ENCODE measurements at regions not wholly inside any gene's neighbourhood (a gene's known extent, or its start where the extent isn't known, plus 50 kb on each side); places are given as distances from the start of the nearest gene placed in this dataset.
"Not testable (repeated sequence)": the region's sequence is repeated elsewhere in the genome, so short reads cannot be mapped to it uniquely, and the experiment has no call there.

DNA sequence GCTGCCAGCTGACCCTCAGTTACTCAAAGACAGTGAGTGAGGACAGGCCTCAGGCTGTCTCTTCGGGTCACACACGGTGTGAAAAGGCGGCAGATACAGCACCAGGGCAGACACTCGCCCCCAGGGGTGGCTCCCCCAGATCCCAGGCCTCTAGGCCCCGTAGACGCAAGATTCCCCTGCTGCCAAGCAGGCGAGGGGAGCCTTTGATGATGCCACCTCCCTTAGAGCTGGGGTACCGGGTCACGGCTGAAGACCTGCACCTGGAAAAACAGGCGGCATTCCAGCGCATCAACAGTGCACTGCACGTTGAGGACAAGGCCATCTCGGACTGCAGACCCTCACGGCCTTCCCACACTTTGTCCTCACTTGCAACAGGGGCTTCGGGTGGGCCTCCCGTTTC is 147.5 kb upstream of the C1QTNF3 start:
- CTCF ChIA-PET; H3K4me3 ChIP-seq (ENCODE audit: low read depth, low read length); H3K27me3 ChIP-seq (ENCODE audit: control insufficient read depth, insufficient read depth, low read length); DNase-seq (ENCODE audit: low read depth); POLR2A ChIA-PET; H3K36me3 ChIP-seq (ENCODE audit: control insufficient read depth, insufficient read depth, low read length): not testable (repeated sequence)

GRCh38 chr5:34191279-34191744 is 148.3 kb upstream of the C1QTNF3 start:
- POLR2A ChIA-PET; H3K36me3 ChIP-seq (ENCODE audit: control insufficient read depth, insufficient read depth, low read length); DNase-seq (ENCODE audit: low read depth); H3K4me3 ChIP-seq (ENCODE audit: low read depth, low read length); H3K27me3 ChIP-seq (ENCODE audit: control insufficient read depth, insufficient read depth, low read length); CTCF ChIA-PET: not testable (repeated sequence)

DNA sequence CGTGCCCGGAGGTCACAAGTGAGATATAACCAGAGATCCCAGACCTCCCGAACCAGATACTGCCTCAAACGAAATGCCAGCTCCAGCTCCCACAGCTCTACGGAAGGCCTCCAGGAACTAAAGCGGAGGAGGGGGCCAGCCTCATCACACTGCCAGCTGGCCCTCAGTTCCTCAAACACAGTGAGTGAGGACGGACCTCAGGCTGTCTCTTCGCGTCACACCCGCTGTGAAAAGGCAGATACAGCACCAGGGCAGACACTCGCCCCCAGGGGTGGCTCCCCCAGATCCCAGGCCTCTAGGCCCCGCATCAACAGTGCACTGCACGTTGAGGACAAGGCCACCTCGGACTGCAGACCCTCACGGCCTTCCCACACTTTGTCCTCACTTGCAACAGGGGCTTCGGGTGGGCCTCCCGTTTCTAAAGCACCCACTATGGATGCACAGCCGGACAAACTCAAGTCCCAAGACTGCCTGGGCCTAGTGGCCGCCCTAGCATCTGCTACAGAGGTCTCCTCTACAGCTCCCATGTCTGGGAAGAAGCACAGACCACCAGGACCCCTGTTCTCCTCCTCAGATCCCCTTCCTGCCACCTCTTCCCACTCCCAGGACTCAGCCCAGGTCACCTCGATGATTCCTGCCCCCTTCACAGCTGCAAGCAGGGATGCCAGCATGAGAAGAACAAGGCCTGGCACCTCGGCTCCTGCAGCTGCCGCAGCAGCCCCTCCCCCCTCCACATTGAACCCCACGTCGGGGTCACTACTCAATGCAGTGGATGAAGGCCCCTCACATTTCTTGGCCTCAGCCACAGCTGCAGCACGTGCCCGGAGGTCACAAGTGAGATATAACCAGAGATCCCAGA is 149.3 kb upstream of the C1QTNF3 start:
- H3K4me3 ChIP-seq (ENCODE audit: low read depth, low read length); CTCF ChIA-PET; POLR2A ChIA-PET: not testable (repeated sequence)

DNA sequence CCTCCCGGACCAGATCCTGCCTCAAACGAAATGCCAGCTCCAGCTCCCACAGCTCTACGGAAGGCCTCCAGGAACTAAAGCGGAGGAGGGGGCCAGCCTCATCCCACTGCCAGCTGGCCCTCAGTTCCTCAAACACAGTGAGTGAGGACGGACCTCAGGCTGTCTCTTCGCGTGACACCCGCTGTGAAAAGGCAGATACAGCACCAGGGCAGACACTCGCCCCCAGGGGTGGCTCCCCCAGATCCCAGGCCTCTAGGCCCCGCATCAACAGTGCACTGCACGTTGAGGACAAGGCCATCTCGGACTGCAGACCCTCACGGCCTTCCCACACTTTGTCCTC is 149.9 kb upstream of the C1QTNF3 start:
- H3K27me3 ChIP-seq (ENCODE audit: control insufficient read depth, insufficient read depth, low read length); H3K4me3 ChIP-seq (ENCODE audit: low read depth, low read length); DNase-seq (ENCODE audit: low read depth); H3K36me3 ChIP-seq (ENCODE audit: control insufficient read depth, insufficient read depth, low read length); POLR2A ChIA-PET; CTCF ChIA-PET: not testable (repeated sequence)

More for the DNA sequence above, 149.3 kb upstream of the C1QTNF3 start:
- not testable (repeated sequence) for DNase-seq (ENCODE audit: low read depth); H3K36me3 ChIP-seq (ENCODE audit: control insufficient read depth, insufficient read depth, low read length); H3K27me3 ChIP-seq (ENCODE audit: control insufficient read depth, insufficient read depth, low read length)

DNA sequence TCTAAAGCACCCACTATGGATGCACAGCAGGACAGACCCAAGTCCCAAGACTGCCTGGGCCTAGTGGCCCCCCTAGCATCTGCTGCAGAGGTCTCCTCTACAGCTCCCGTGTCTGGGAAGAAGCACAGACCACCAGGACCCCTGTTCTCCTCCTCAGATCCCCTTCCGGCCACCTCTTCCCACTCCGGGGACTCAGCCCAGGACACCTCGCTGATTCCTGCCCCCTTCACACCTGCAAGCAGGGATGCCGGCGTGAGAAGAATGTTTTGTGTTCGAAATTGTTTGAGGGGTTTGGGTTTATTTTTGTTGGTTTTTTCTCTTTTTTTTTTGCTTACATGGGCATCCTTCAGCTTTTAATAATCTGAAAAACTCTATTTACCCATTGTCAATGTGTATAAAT is 150.3 kb upstream of the C1QTNF3 start:
- POLR2A ChIA-PET = not testable (repeated sequence)

GRCh38 chr5:34193804-34194203 is 150.8 kb upstream of the C1QTNF3 start:
- CTCF ChIA-PET; POLR2A ChIA-PET; H3K4me3 ChIP-seq (ENCODE audit: low read depth, low read length); H3K27me3 ChIP-seq (ENCODE audit: control insufficient read depth, insufficient read depth, low read length); H3K36me3 ChIP-seq (ENCODE audit: control insufficient read depth, insufficient read depth, low read length): not testable (repeated sequence)
- DNase-seq (ENCODE audit: low read depth) = peak; percentile 9

More for the DNA sequence above, 150.3 kb upstream of the C1QTNF3 start:
- H3K4me3 ChIP-seq (ENCODE audit: low read depth, low read length); H3K27me3 ChIP-seq (ENCODE audit: control insufficient read depth, insufficient read depth, low read length); H3K36me3 ChIP-seq (ENCODE audit: control insufficient read depth, insufficient read depth, low read length); DNase-seq (ENCODE audit: low read depth); CTCF ChIA-PET: not testable (repeated sequence)

- H3K36me3 ChIP-seq (ENCODE audit: control insufficient read depth, insufficient read depth, low read length); CTCF ChIA-PET; H3K4me3 ChIP-seq (ENCODE audit: low read depth, low read length); POLR2A ChIA-PET; H3K27me3 ChIP-seq (ENCODE audit: control insufficient read depth, insufficient read depth, low read length); DNase-seq (ENCODE audit: low read depth): not testable (repeated sequence)
These were observed 153.1 kb upstream of the C1QTNF3 start for GRCh38 chr5:34196091-34196490.

GRCh38 chr5:34205347-34205746 is 162.3 kb upstream of the C1QTNF3 start:
- DNase-seq (ENCODE audit: low read depth); H3K36me3 ChIP-seq (ENCODE audit: control insufficient read depth, insufficient read depth, low read length); H3K4me3 ChIP-seq (ENCODE audit: low read depth, low read length); H3K27me3 ChIP-seq (ENCODE audit: control insufficient read depth, insufficient read depth, low read length); CTCF ChIA-PET; POLR2A ChIA-PET: not testable (repeated sequence)

DNA sequence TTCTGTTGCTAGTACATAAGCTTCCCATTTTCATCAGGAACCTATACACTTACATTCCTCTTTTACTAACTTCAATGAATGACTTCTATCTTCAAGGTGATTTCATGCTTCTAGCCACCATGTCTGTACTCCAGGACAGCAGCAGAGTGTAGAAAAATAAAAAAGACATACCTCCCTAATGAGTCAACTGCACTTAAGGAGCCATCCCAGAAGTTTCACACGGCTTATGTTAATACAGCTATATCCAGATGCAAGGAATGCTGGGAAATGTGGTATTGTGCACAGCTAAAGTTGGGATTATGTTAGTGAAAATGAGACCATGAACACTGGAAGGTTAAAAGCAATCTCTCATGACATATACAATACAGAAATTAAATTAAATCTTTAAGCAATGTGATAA is 174.4 kb upstream of the C1QTNF3 start:
- H3K4me3 ChIP-seq (ENCODE audit: low read depth, low read length); POLR2A ChIA-PET; H3K27me3 ChIP-seq (ENCODE audit: control insufficient read depth, insufficient read depth, low read length); H3K36me3 ChIP-seq (ENCODE audit: control insufficient read depth, insufficient read depth, low read length); CTCF ChIA-PET: not testable (repeated sequence)
- peak; percentile 9 for DNase-seq (ENCODE audit: low read depth)

GRCh38 chr5:34221329-34222073 is 178.5 kb upstream of the C1QTNF3 start:
- POLR2A ChIA-PET; CTCF ChIA-PET; H3K4me3 ChIP-seq (ENCODE audit: low read depth, low read length); H3K36me3 ChIP-seq (ENCODE audit: control insufficient read depth, insufficient read depth, low read length); DNase-seq (ENCODE audit: low read depth); H3K27me3 ChIP-seq (ENCODE audit: control insufficient read depth, insufficient read depth, low read length): not testable (repeated sequence)

GRCh38 chr5:34223158-34223557 is 180.1 kb upstream of the C1QTNF3 start:
- H3K36me3 ChIP-seq (ENCODE audit: control insufficient read depth, insufficient read depth, low read length); DNase-seq (ENCODE audit: low read depth); CTCF ChIA-PET; POLR2A ChIA-PET; H3K4me3 ChIP-seq (ENCODE audit: low read depth, low read length); H3K27me3 ChIP-seq (ENCODE audit: control insufficient read depth, insufficient read depth, low read length): not testable (repeated sequence)

- CTCF ChIA-PET; H3K36me3 ChIP-seq (ENCODE audit: control insufficient read depth, insufficient read depth, low read length); POLR2A ChIA-PET; H3K4me3 ChIP-seq (ENCODE audit: low read depth, low read length); DNase-seq (ENCODE audit: low read depth); H3K27me3 ChIP-seq (ENCODE audit: control insufficient read depth, insufficient read depth, low read length): not testable (repeated sequence)
These were observed 187.4 kb upstream of the C1QTNF3 start for GRCh38 chr5:34230402-34230801.

DNA sequence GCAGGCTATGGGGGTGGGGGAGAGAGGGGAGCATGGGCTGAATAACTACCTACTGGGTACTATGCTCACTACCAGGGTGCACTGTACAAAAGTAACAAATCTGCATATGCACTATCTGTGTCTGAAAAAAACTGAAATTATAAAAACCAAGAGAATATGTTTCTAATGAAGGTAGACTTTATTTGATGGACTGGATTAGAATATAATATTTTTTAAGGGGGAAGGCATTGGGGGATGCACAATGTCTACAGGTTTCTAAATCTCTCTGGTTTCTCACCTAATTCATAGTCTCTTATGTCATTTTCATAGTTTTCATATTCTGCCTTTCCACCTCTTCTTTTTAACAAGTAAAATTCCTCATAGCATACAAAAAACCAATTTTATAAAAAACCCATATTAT is 200.8 kb upstream of the C1QTNF3 start:
- POLR2A ChIA-PET = not testable (repeated sequence)

More for the DNA sequence above, 200.8 kb upstream of the C1QTNF3 start:
- CTCF ChIA-PET; H3K36me3 ChIP-seq (ENCODE audit: control insufficient read depth, insufficient read depth, low read length); H3K4me3 ChIP-seq (ENCODE audit: low read depth, low read length); DNase-seq (ENCODE audit: low read depth); H3K27me3 ChIP-seq (ENCODE audit: control insufficient read depth, insufficient read depth, low read length): not testable (repeated sequence)

Data from BJ (cell line).